GM19452 (cell line): ENCODE measurements at regions not wholly inside any gene's neighbourhood (a gene's known extent, or its start where the extent isn't known, plus 50 kb on each side); places are given as distances from the start of the nearest gene placed in this dataset.

Experiments
- ATAC-seq: cut with Tn5 transposase; IDR thresholded peaks from one replicate; pipeline ENCODE4 v1.9.1; 2021; ENCODE audit not compliant: unreplicated experiment

GRCh38 chr7:47724335-47724982 lies 142.5 kb upstream of the TNS3 start:
- ATAC-seq = no peak

- ATAC-seq = no peak
These were observed 140.2 kb upstream of the TNS3 start for GRCh38 chr7:47722126-47722525.

- ATAC-seq = no peak
These were observed 139.8 kb upstream of the TNS3 start for GRCh38 chr7:47721670-47722069.

- ATAC-seq = no peak
These were observed 139.0 kb upstream of the TNS3 start for GRCh38 chr7:47720907-47721244.

- peak; percentile 56 for ATAC-seq
These were observed 138.4 kb upstream of the TNS3 start for GRCh38 chr7:47720141-47720906.

- no peak for ATAC-seq
These were observed 137.8 kb upstream of the TNS3 start for GRCh38 chr7:47719675-47720074.

GRCh38 chr7:47715631-47716068 lies 133.7 kb upstream of the TNS3 start:
- no peak for ATAC-seq

- ATAC-seq = peak; percentile 100
These were observed 133.0 kb upstream of the TNS3 start for GRCh38 chr7:47714669-47715607.

- no peak for ATAC-seq
These were observed 131.7 kb upstream of the TNS3 start for GRCh38 chr7:47713595-47713994.

- ATAC-seq = no peak
These were observed 130.5 kb upstream of the TNS3 start for GRCh38 chr7:47712416-47712815.

- ATAC-seq = no peak
These were observed 129.9 kb upstream of the TNS3 start for GRCh38 chr7:47711776-47712175.

GRCh38 chr7:47710201-47710935 lies 128.5 kb upstream of the TNS3 start:
- no peak for ATAC-seq

- ATAC-seq = no peak
These were observed 127.5 kb upstream of the TNS3 start for GRCh38 chr7:47709451-47709850.

GRCh38 chr7:47709051-47709450 lies 127.1 kb upstream of the TNS3 start:
- no peak for ATAC-seq

- no peak for ATAC-seq
These were observed 125.7 kb upstream of the TNS3 start for GRCh38 chr7:47707583-47707982.

- no peak for ATAC-seq
These were observed 123.0 kb upstream of the TNS3 start for GRCh38 chr7:47704936-47705335.

GRCh38 chr7:47702080-47702479 lies 120.2 kb upstream of the TNS3 start:
- no peak for ATAC-seq

- ATAC-seq = no peak
These were observed 116.5 kb upstream of the TNS3 start for GRCh38 chr7:47698386-47698785.

- no peak for ATAC-seq
These were observed 115.6 kb upstream of the TNS3 start for GRCh38 chr7:47697543-47697942.

- no peak for ATAC-seq
These were observed 114.3 kb upstream of the TNS3 start for GRCh38 chr7:47696152-47696710.

GRCh38 chr7:47693216-47693615 lies 111.3 kb upstream of the TNS3 start:
- ATAC-seq = no peak
